Thymus (tissue), 11 donors: ENCODE measurements at regions not wholly inside any gene's neighbourhood (a gene's known extent, or its start where the extent isn't known, plus 50 kb on each side); places are given as distances from the start of the nearest gene placed in this dataset.
A peak's percentile ranks its signal among the peaks of the same experiment; 100 is the strongest.

Experiments
- DNase-seq, 9 donors: peaks; one replicate each; pipeline ENCODE4 v3.0.0-alpha.2; 2013; ENCODE audit warnings: low spot score in 9 of 9, low read depth in 6 of 9, missing footprints in 1 of 9
- H3K27ac ChIP-seq, 2 donors: one replicate each; pipeline ENCODE4 v1.5.1; 2013; ENCODE audit warnings: control low read depth in 1 of 2, low read depth in 1 of 2, low read length in 1 of 2, mild to moderate bottlenecking in 1 of 2, moderate library complexity in 1 of 2
- H3K27me3 ChIP-seq, 2 donors: one replicate each; pipeline ENCODE4 v1.5.1; 2013; ENCODE audit warnings: low read length in 1 of 2; ENCODE audit not compliant: control insufficient read depth in 2 of 2, insufficient read depth in 1 of 2
- H3K36me3 ChIP-seq, 2 donors: one replicate each; pipeline ENCODE4 v1.5.1; 2013; ENCODE audit warnings: low read length in 1 of 2, mild to moderate bottlenecking in 1 of 2, moderate library complexity in 1 of 2; ENCODE audit not compliant: control insufficient read depth in 2 of 2, insufficient read depth in 2 of 2
- H3K4me1 ChIP-seq, 2 donors: one replicate each; pipeline ENCODE4 v1.5.1; 2013; ENCODE audit warnings: low read length in 2 of 2; ENCODE audit not compliant: control insufficient read depth in 2 of 2, insufficient read depth in 2 of 2
- H3K4me3 ChIP-seq, 2 donors: one replicate each; pipeline ENCODE4 v1.5.1; 2013; ENCODE audit warnings: low read length in 2 of 2, control low read depth in 1 of 2, mild to moderate bottlenecking in 1 of 2
- H3K9me3 ChIP-seq, 2 donors: one replicate each; pipeline ENCODE4 v1.5.1; 2013; ENCODE audit warnings: low read length in 1 of 2, mild to moderate bottlenecking in 1 of 2; ENCODE audit not compliant: control insufficient read depth in 2 of 2, insufficient read depth in 1 of 2
- WGBS: extraction: QIAGEN DNeasy Blood & Tissue Kit; methylation state at CpG from one replicate; pipeline ENCODE4 v1.1.7; 2013; 5-methylcytosine and 5-hydroxymethylcytosine counted together
- donor health status: healthy.

- H3K4me1 ChIP-seq = peaks cover 0 to 4% of the 10 kb centered on the region in 2 donors
- H3K27me3 ChIP-seq = no peaks in the 10 kb centered on the region
- no peaks in the 10 kb centered on the region for H3K9me3 ChIP-seq
- DNase-seq = no peak
- WGBS = 91% methylated on average over 13 of the region's 13 CpGs
- H3K4me3 ChIP-seq = no peak overlapping the region
- H3K36me3 ChIP-seq = no peaks in the 10 kb centered on the region
- H3K27ac ChIP-seq = peak overlapping the region in 1 of 2 donors; percentile 11
Measured at GRCh38 chr21:39097335-39097861, 85.9 kb downstream of the PSMG1 start.

DNA sequence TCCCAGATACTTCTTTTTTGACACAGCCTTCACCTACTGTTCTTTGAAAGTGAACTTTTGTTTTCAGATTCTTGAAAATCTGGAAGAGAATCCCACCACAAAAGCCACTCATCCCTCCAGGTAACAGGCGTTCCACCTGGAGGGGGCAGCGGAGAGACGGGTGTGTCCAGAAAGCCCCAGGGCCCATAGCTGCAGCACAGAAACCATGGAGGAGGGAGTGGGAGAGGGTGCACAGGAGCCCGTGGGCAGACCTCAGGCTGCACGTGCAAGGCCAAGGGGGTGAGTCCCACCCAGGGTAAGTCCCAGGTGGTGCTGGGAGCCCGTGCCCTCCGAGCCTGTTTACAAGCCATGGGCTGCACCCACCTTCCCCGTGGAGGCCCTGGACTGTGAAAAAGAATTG, 86.5 kb downstream of the PSMG1 start:
- Histone ChIP-seq H3K27me3 (no peaks in the 10 kb centered on the region), H3K9me3 (no peaks in the 10 kb centered on the region), H3K36me3 (no peaks in the 10 kb centered on the region), H3K4me3 (no peak overlapping the region), H3K27ac (no peak overlapping the region), H3K4me1 (peaks cover 0 to 4% of the 10 kb centered on the region in 2 donors)
- no peak for DNase-seq
- 91% methylated on average over 8 of the region's 8 CpGs for WGBS

GRCh38 chr21:39095681-39096080, 87.6 kb downstream of the PSMG1 start:
- no peaks in the 10 kb centered on the region for H3K36me3 ChIP-seq
- no peak for DNase-seq
- H3K4me3 ChIP-seq = no peak overlapping the region
- peaks cover 0 to 4% of the 10 kb centered on the region in 2 donors for H3K4me1 ChIP-seq
- H3K27ac ChIP-seq = no peak overlapping the region
- WGBS = 78% methylated on average over 7 of the region's 7 CpGs
- no peaks in the 10 kb centered on the region for H3K27me3 ChIP-seq
- no peaks in the 10 kb centered on the region for H3K9me3 ChIP-seq

DNA sequence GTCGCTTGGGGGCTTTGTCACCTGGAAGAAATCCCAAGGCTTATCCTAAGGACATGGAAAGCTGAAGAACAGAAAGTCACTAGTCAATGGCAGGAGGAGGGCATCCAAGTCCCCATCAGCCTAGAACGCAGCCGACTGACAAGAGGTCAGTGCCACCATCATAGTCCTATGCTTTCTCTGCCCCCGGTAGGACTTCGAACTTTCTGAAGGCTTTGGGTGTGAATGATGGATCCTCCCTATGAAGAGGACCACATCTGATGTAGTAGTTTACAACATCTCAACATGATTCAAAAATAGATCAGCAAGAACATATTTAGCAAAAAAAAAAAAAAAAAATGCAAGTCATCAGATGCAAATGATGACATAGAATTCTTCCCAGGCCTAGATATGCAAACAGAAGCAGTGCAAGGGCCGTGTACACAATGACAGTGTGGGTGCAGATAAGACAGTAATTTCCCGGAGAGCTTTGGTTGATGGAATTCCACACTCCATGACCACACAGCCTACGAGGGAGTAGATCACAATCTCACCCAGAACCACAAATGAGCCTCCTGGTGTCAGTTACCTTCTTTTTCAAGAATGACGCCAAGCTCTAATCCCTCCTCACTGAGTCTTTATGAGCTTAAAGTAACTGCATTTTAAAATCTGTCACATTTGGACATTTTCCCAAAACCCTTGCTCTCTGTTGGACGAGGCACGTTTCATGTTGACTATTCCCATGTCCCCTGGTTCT, 88.2 kb downstream of the PSMG1 start:
- no peaks in the 10 kb centered on the region for H3K9me3 ChIP-seq
- H3K4me3 ChIP-seq = no peak overlapping the region
- no peak for DNase-seq
- whole genome bisulfite sequencing = 81% methylated on average over 11 of the region's 11 CpGs
- H3K27me3 ChIP-seq = no peaks in the 10 kb centered on the region
- H3K27ac ChIP-seq = no peak overlapping the region
- peaks cover 0 to 4% of the 10 kb centered on the region in 2 donors for H3K4me1 ChIP-seq
- H3K36me3 ChIP-seq = no peaks in the 10 kb centered on the region

DNA sequence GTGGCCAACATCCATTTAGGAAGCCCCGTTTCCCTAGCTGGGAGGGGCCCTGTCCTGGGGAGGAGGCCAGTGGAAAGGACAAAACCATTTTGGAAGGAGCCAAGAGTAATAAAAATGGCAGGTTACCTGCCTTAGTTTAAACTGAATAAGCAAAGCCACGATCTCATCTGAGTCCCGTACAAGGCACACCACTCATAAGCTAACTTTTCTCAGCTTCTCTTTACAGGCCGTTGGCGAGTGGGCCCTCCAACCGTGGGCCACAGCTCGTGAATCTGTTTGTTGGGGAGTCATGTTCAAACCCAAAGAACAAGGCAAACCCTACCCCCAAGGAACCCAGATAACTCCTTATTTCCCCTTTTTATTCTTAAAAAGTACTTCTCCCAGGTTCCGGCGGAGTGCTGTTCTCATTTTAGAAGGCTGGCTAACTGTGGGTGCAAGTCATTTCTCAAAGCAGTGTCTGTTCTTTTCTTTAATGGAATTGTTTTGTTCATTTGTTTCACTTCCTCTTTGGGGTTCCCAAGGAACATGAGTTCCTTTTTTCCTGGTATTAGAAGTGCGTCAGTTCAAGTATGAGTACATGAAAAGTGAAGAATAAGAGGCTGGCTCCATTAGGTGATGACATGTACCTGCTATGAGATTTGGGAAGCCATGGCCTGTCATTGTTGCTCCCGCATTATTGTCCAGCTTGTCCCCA, 89.0 kb downstream of the PSMG1 start:
- Histone ChIP-seq H3K27me3 (no peaks in the 10 kb centered on the region), H3K4me3 (no peak overlapping the region), H3K4me1 (peaks cover 0 to 4% of the 10 kb centered on the region in 2 donors), H3K36me3 (no peaks in the 10 kb centered on the region), H3K9me3 (no peaks in the 10 kb centered on the region), H3K27ac (no peak overlapping the region)
- 68% methylated on average over 11 of the region's 11 CpGs for WGBS
- DNase-seq = no peak

DNA sequence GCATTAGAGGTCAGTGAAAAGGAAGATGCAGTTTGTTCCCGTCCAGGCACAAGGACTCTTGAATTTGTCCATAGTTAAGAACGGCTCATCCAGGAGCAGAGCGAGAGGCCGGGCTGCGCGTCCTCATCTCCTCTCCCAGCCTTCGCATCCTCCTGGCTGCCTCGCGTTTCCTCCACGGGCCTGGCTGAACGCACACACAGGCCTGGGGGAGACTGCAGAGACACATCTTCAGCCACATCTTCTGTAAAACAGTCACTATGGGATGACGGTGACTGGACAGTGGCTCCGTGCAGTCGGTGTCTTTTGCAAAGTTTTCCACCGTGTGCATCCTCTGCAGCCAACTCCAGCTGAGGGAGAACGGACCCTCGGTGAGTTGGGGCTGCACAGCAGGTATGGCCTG, 89.7 kb downstream of the PSMG1 start:
- DNase-seq = no peak
- Histone ChIP-seq H3K4me3 (no peak overlapping the region), H3K36me3 (no peaks in the 10 kb centered on the region), H3K27ac (no peak overlapping the region), H3K27me3 (no peaks in the 10 kb centered on the region), H3K9me3 (no peaks in the 10 kb centered on the region), H3K4me1 (peaks cover 0 to 4% of the 10 kb centered on the region in 2 donors)
- 96% methylated on average over 17 of the region's 17 CpGs for WGBS

DNA sequence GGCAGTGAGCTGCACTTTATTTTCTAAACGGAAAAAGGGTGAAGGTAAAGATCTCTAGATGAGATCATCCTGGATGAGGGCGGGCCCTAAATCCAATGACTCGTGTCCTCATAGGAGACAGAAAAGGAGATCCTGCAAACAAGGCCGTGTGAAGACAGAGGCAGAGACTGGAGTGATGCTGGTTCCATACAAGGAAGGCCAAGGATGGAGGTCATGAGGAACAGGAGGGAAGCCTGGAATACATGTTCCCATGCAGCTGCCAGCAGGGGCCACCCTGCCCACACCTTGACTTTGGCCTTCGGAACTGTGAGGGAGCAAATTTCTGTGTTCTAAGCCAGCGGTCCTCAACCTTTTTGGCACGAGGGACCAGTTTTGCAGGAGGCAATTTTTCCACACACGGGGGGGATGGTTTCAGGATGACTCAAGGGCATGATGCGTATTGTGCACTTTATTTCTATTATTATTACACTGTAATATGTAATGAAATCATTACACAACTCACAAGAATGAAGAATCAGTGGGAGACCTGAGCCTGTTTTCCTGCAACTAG, 94.3 kb downstream of the PSMG1 start:
- Histone ChIP-seq H3K4me3 (no peak overlapping the region), H3K9me3 (no peaks in the 10 kb centered on the region), H3K36me3 (no peaks in the 10 kb centered on the region), H3K27ac (no peak overlapping the region), H3K27me3 (no peaks in the 10 kb centered on the region), H3K4me1 (peaks cover 0 to 4% of the 10 kb centered on the region in 2 donors)
- no peak for DNase-seq
- 90% methylated on average over 9 of the region's 9 CpGs for WGBS

- Histone ChIP-seq H3K27ac (no peak overlapping the region), H3K27me3 (no peaks in the 10 kb centered on the region), H3K36me3 (no peaks in the 10 kb centered on the region), H3K4me3 (no peak overlapping the region), H3K9me3 (no peaks in the 10 kb centered on the region), H3K4me1 (no peaks in the 10 kb centered on the region)
- no peak for DNase-seq
- 96% methylated on average over 6 of the region's 6 CpGs for WGBS
Measured at GRCh38 chr21:39088031-39088370, 95.2 kb downstream of the PSMG1 start.
